ENCODE measurements at regions not wholly inside any gene's neighbourhood (a gene's known extent, or its start where the extent isn't known, plus 50 kb on each side); places are given as distances from the start of the nearest gene placed in this dataset.

DNA sequence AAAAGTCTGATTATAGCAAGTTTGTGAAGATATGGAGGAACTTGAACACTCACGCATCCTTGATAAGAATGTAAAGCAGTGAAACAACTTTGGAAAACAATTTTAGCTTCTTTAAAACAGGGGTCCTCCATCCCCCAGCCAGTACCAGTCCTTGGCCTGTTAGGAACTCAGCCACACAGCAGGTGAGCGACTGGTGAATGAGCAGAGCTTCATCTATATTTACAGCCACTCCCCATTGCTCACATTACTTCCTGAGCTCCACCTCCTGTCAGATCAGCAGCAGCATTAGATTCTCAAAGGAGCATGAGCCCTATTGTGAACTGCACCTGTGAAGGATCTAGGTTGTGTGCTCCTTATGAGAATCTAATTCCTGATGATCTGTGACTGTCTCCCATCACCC, 530.3 kb upstream of the PRKX start:
- Mint-ChIP-seq H3K4me3 (no peak overlapping the region), H3K27ac (no peak overlapping the region), H3K36me3 (no peaks in the 10 kb centered on the region), H3K4me1 (ENCODE audit: low read depth) (peaks cover 2% of the 10 kb centered on the region), H3K9me3 (ENCODE audit: low read depth) (no peaks in the 10 kb centered on the region), H3K27me3 (no peaks in the 10 kb centered on the region)

DNA sequence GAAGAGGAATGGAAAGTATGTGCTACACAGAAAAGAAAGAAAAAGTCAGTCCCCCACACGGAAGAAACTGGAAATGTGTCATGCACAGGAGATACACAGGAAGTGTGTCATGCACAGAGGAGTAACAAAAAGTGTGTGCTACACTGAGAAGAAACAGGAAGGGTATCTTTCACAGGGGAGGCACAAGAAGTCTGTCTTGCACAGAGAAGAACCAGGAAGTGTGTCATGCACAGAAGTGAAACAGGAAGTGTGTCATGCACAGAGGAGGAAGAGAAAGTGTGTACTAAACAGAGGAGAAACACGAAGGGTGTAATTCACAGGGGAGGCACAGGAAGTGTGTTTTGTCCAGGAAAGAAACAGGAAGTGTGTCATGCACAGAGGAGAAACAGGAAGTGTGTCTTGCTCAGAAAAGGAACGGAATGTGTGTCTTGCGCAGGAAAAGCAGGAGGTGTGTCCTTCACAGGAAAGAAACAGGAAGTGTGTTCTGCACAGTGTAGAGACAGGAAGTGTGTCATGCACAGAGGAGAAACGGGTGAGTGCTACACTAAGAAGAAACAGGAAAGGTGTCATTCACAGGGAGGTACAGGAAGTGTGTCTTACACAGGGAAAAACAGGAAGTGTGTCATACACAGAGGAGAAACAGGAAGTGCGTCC, 527.2 kb upstream of the PRKX start:
- H3K4me1 Mint-ChIP-seq (ENCODE audit: low read depth), result peaks cover 2% of the 10 kb centered on the region
- H3K36me3 Mint-ChIP-seq, result no peaks in the 10 kb centered on the region
- H3K9me3 Mint-ChIP-seq (ENCODE audit: low read depth), result no peaks in the 10 kb centered on the region
- H3K4me3 Mint-ChIP-seq, result no peak overlapping the region
- H3K27ac Mint-ChIP-seq, result no peak overlapping the region
- no peaks in the 10 kb centered on the region for H3K27me3 Mint-ChIP-seq

DNA sequence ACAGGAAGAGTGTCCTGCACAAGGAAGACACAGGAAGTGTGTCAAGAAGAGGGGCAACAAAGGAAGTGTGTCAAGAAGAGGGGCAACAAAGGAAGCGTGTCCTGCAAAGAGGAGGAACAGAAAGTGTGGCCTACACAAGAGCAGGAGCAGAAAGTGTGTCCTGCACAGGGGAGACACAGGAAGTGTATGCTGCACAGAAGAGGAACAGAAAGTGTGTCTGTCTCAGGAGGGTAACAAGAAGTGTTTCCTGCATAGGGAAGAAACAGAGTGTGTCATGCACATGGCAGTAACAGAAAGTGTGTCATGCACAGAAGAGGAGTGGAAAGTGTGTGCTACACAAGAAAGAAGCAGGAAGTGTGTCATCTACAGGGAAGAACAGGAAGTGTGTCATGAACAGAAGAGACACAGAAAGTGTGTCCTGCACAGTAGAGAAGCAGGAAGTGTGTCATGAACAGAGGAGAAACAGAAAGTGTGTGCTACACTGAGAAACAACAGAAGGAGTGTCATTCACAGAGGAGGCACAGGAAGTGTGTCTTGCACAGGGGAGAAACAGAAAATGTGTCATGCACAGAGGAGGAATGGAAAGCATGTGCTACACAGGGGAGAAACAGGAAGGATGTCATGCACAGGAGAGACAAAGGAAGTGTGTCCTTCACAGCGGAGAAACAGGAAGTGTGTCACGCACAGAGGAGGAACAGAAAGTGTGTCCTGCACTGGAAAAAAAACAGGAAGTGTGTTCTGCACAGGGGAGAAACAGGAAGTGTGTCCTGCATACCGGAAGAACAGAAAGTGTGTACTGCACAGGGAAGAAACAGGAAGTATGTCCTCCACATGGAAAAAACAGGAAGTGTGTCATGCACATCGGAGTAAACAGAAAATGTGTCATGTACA, 526.4 kb upstream of the PRKX start:
- Mint-ChIP-seq H3K27me3 (no peaks in the 10 kb centered on the region), H3K4me3 (no peak overlapping the region), H3K9me3 (ENCODE audit: low read depth) (no peaks in the 10 kb centered on the region), H3K4me1 (ENCODE audit: low read depth) (peaks cover 2% of the 10 kb centered on the region), H3K27ac (no peak overlapping the region), H3K36me3 (no peaks in the 10 kb centered on the region)

DNA sequence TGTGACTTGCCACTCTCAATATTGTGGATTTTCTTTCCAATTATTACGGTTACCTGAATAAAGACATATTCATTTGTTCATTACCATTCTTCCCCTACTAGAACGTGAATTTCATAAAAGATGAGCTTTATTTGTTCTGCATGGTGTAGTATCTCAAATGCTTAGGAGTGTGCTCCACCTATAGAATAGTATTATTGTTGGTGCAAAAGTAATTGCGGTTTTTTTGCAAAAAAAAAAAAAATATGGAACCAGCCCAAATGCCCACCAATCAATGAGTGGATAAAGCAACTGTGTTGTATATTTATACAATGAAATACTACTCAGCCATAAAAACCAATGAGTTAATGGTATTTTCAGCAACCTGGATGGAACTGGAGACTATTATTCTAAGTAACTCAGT, 525.5 kb upstream of the PRKX start:
- H3K36me3 Mint-ChIP-seq, result peaks cover 3% of the 10 kb centered on the region
- H3K27ac Mint-ChIP-seq, result no peak overlapping the region
- H3K4me1 Mint-ChIP-seq (ENCODE audit: low read depth), result peaks cover 2% of the 10 kb centered on the region
- H3K27me3 Mint-ChIP-seq, result peaks cover 2% of the 10 kb centered on the region
- H3K4me3 Mint-ChIP-seq, result no peak overlapping the region
- peaks cover 5% of the 10 kb centered on the region for H3K9me3 Mint-ChIP-seq (ENCODE audit: low read depth)

DNA sequence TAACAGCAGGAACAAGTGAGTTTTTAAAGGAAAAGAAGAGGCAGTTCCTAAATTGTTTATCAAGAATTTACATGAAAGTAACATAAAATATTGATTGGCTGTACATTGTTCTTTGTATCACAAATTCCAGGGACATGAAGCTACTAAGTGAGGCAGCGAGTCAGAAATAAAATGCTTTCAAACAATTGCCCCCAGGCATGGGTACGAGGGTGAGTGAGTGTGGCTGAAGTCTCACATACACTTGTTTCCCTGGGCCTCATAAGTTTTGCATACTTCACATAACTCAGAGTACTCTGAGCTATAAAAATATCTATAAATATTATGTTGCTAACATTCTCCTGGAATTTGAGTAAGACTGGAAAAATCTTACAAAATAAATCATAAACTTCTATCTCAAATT, 511.6 kb upstream of the PRKX start:
- H3K36me3 Mint-ChIP-seq, result no peaks in the 10 kb centered on the region

DNA sequence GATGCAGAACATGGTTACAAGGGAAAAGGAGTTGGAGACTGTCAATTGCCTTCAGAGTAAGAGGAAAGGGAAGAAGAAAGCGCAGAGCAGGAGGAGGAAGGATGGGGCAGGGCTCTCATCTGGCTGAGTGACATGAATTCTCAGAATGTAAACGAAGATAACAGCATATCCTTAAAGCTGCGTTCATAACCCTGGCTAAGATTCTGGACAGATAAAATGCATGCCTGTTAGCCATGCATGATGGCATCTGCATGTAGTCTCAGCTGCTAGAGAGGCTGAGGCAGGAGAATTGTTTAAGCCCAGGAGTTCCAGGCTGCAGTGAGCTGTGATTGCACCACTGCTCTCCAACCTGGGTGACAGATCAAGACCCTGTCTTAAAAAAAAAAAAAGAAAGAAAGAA, 493.5 kb upstream of the PRKX start:
- Mint-ChIP-seq H3K36me3 (no peaks in the 10 kb centered on the region), H3K9me3 (ENCODE audit: low read depth) (no peaks in the 10 kb centered on the region), H3K27me3 (no peaks in the 10 kb centered on the region), H3K27ac (no peak overlapping the region), H3K4me1 (ENCODE audit: low read depth) (no peaks in the 10 kb centered on the region), H3K4me3 (no peak overlapping the region)

More for the DNA sequence above, 511.6 kb upstream of the PRKX start:
- H3K4me1 Mint-ChIP-seq (ENCODE audit: low read depth), result no peaks in the 10 kb centered on the region
- H3K27ac Mint-ChIP-seq, result no peak overlapping the region
- H3K4me3 Mint-ChIP-seq, result no peak overlapping the region
- no peaks in the 10 kb centered on the region for H3K9me3 Mint-ChIP-seq (ENCODE audit: low read depth)
- no peaks in the 10 kb centered on the region for H3K27me3 Mint-ChIP-seq

DNA sequence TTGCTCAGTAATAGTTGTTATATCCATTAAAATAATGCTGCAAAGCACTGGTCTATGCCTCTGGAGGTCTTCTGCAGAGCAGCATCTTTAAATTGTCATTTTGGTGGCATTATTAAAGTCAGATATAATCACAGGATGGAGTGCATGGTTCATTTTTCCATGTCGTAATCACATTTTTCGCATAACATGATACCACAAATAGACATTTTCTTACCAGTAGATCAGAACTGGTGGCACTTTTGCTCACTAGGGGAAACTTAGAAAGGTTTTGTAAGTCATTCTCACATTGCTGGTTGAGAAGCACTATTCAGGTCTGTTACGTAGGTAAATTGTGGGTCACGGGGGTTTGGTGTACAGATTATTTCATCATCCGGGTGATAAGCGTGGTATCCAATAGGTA, 484.5 kb upstream of the PRKX start:
- H3K4me3 Mint-ChIP-seq, result no peak overlapping the region
- H3K36me3 Mint-ChIP-seq, result no peaks in the 10 kb centered on the region
- H3K27ac Mint-ChIP-seq, result no peak overlapping the region
- H3K9me3 Mint-ChIP-seq (ENCODE audit: low read depth), result no peaks in the 10 kb centered on the region
- no peaks in the 10 kb centered on the region for H3K27me3 Mint-ChIP-seq
- no peaks in the 10 kb centered on the region for H3K4me1 Mint-ChIP-seq (ENCODE audit: low read depth)

DNA sequence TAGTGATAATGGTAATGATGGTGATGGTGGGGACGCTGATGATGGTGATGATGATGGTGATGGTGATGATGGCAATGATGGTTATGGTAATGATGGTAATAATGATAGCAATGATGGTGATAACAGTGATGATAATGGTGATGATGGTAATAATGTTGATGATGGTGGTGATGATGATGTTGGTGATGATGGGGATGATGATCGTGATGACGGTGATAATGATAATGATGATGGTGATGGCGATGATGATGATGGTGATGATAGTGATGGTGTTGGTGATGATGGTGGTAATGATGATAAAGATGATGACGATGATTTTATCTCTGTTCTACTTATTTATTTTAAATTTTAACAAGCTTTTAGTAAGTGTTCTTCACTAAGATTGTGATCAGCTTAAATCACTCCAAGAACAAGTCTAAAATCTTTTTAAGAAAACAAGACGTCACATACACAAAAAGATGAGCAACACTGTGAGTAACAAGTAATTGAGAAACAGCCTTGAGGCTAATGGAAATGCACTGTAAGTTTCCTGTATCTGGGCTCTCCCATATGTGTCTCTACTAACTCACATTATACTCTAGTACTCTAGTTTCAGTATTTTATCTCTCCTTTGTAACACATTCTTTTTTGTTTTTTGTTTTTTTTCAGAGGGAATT, 480.2 kb upstream of the PRKX start:
- Mint-ChIP-seq H3K9me3 (ENCODE audit: low read depth) (no peaks in the 10 kb centered on the region), H3K27me3 (no peaks in the 10 kb centered on the region), H3K4me3 (no peak overlapping the region), H3K36me3 (no peaks in the 10 kb centered on the region), H3K4me1 (ENCODE audit: low read depth) (no peaks in the 10 kb centered on the region), H3K27ac (no peak overlapping the region)

DNA sequence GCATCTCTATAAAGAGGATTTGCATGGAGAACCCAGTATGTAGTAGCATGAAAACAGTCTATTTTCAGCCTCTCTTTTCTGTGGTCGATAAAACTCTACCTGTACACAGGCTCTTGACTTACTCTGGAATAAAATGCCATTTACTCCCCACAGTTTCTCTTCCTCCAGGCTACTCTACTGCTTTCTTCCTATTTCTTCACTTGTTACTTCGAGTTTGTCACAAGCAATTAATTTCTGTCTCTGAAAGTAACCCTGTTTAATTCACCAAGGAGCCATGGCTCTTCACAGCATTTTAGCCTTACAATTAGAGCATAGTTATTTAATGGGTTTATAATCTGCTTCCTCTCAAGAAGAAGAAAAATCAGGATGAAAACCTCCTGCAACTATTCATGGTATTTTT, 472.9 kb upstream of the PRKX start:
- Mint-ChIP-seq H3K4me1 (ENCODE audit: low read depth) (no peaks in the 10 kb centered on the region), H3K36me3 (no peaks in the 10 kb centered on the region), H3K27ac (no peak overlapping the region), H3K9me3 (ENCODE audit: low read depth) (no peaks in the 10 kb centered on the region), H3K27me3 (no peaks in the 10 kb centered on the region), H3K4me3 (no peak overlapping the region)

DNA sequence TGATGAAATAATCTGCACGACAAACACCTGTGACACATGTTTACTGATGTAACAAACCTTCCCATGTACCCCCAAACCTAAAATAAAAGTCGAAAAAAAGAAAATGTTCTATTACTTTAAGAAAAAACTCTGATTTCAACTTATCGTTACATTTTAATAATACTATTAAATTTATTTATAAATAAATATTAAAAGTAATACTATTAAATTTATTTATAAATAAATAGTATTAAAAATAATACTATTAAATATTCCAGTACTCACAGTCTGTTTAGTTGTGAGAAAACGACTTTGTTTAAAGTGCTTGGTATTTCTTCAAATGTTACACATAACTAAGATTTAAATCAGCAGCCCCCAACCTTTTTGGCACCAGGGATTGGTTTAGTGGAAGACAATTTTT, 471.6 kb upstream of the PRKX start:
- H3K9me3 Mint-ChIP-seq (ENCODE audit: low read depth), result no peaks in the 10 kb centered on the region

DNA sequence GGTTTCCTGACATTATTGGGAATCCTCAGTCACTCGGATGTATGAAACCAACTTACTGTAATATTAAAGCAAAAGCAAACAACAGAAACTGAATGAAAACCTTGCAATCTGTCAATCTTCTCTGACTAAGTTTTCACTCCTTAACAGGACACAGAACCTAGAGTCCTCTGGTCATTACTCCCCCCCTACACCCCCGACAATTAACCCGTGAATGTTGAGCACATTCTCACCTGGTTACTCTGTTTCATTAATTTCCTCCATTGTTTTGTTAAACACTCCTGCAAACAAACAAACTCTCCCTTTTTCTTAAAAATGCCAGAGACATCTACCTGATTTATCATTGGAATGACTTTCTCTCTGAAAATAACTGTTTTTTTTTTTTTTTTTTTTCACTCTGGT, 469.0 kb upstream of the PRKX start:
- H3K9me3 Mint-ChIP-seq (ENCODE audit: low read depth), result no peaks in the 10 kb centered on the region
- H3K4me1 Mint-ChIP-seq (ENCODE audit: low read depth), result no peaks in the 10 kb centered on the region
- H3K27ac Mint-ChIP-seq, result no peak overlapping the region
- H3K36me3 Mint-ChIP-seq, result no peaks in the 10 kb centered on the region
- H3K4me3 Mint-ChIP-seq, result no peak overlapping the region
- no peaks in the 10 kb centered on the region for H3K27me3 Mint-ChIP-seq

More for the DNA sequence above, 471.6 kb upstream of the PRKX start:
- Mint-ChIP-seq H3K27ac (no peak overlapping the region), H3K4me3 (no peak overlapping the region), H3K36me3 (no peaks in the 10 kb centered on the region), H3K4me1 (ENCODE audit: low read depth) (no peaks in the 10 kb centered on the region), H3K27me3 (no peaks in the 10 kb centered on the region)

DNA sequence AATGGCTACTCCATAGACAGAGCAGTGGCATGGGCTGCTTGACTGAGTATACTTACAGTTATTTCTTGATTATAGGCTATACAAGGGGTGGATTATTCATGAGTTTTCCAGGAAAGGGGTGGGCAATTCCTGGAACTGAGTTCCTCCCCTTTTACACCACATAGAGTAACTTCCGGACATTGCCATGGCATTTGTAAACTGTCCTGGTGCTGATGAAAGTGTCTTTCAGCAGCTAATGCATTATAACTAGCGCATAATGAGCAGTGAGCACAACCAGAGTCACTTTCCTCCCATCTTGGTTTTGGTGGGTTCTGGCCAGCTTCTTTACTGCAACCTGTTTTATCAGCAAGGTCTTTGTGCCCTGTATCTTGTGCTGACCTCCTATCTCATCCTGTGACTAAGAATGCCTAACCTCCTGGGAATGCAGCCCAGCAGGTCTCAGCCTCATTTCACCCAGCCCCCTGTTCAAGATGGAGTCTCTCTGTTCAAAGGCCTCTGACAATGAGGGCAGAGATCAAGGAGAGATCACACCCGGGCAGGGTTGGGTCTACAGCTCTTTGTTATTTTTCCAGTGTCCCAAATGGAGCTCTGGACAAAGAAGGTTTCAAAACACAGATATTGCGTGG, 468.4 kb upstream of the PRKX start:
- no peaks in the 10 kb centered on the region for H3K36me3 Mint-ChIP-seq
- H3K9me3 Mint-ChIP-seq (ENCODE audit: low read depth), result no peaks in the 10 kb centered on the region
- H3K27ac Mint-ChIP-seq, result no peak overlapping the region
- H3K27me3 Mint-ChIP-seq, result no peaks in the 10 kb centered on the region
- H3K4me1 Mint-ChIP-seq (ENCODE audit: low read depth), result no peaks in the 10 kb centered on the region
- H3K4me3 Mint-ChIP-seq, result no peak overlapping the region

DNA sequence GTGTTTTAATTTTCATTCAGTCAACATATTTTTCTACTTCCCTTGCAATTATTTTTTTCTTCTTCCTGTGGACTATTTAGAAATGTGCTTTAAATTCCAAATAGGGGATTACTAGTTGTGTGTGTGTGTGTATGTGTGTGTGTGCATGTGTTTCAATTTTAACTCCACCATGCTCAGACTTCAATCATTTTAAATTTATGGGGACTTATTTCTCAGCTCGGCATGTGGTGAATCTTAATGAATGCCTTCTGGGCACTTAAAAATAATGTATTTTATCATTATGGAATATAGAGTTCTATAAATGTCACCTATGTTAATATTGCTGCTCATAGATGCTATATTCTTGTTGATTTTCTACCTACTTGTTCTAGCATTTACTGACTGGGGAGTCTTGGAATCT, 465.6 kb upstream of the PRKX start:
- Mint-ChIP-seq H3K36me3 (no peaks in the 10 kb centered on the region), H3K9me3 (ENCODE audit: low read depth) (no peaks in the 10 kb centered on the region), H3K4me3 (no peak overlapping the region), H3K27ac (no peak overlapping the region), H3K4me1 (ENCODE audit: low read depth) (no peaks in the 10 kb centered on the region), H3K27me3 (no peaks in the 10 kb centered on the region)

DNA sequence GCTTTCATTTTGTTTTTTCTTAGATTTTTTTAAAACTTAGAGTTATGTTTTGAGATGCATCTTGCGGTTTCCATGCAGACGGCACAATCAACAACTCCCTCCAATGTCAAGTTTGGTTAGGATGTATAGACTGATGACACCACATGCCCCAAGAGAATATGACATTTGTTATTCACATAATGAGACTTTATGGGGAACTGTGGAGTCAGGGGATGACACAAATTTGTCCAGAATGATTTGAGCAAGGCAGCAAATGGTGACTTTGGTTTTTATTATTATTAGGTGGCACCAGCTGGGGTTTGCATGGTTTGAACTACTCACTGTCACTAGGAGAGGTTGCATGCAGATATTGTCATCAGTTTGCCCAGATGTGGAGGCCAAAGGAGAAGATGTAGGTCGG, 461.8 kb upstream of the PRKX start:
- Mint-ChIP-seq H3K9me3 (ENCODE audit: low read depth) (no peaks in the 10 kb centered on the region), H3K36me3 (no peaks in the 10 kb centered on the region), H3K27me3 (no peaks in the 10 kb centered on the region), H3K4me3 (no peak overlapping the region), H3K4me1 (ENCODE audit: low read depth) (no peaks in the 10 kb centered on the region), H3K27ac (no peak overlapping the region)

DNA sequence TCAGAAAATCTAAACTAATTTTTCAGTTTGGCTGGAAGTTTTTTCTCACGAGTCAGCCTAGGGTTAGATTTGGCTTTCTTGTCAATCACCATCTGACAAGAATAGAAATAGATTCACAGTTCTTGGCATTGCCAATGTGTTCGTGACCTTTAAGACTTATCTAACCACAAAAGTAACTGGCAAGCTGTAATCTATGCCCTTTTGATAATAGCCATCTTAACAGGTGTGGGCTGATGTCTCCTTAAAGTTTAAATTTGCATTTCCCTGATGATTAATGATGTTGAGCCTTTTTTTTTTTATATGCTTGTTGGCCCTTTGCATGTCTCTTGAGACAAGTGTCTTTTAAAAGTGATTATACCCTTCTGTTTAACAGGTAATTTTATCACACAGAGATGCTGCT, 460.3 kb upstream of the PRKX start:
- H3K36me3 Mint-ChIP-seq, result no peaks in the 10 kb centered on the region
- H3K27ac Mint-ChIP-seq, result no peak overlapping the region

More for the DNA sequence above, 460.3 kb upstream of the PRKX start:
- H3K4me1 Mint-ChIP-seq (ENCODE audit: low read depth), result no peaks in the 10 kb centered on the region
- no peaks in the 10 kb centered on the region for H3K27me3 Mint-ChIP-seq
- H3K9me3 Mint-ChIP-seq (ENCODE audit: low read depth), result no peaks in the 10 kb centered on the region
- no peak overlapping the region for H3K4me3 Mint-ChIP-seq
